H9 (cell line): ENCODE measurements at regions not wholly inside any gene's neighbourhood (a gene's known extent, or its start where the extent isn't known, plus 50 kb on each side); places are given as distances from the start of the nearest gene placed in this dataset.

Experiments
- DNase-seq: peaks from one replicate; pipeline ENCODE4 v3.0.0-alpha.2; 2017
- H2AFZ ChIP-seq: one replicate; pipeline ENCODE4 v1.6.1; 2013; ENCODE audit warnings: mild to moderate bottlenecking, low read length, control low read depth, moderate library complexity
- H2AK5ac ChIP-seq: 2 replicates; pipeline ENCODE4 v1.6.1; 2013; ENCODE audit warnings: low read length, control low read depth, mixed read lengths; ENCODE audit not compliant: insufficient read length
- H2BK120ac ChIP-seq: one replicate; pipeline ENCODE4 v1.6.1; 2013; ENCODE audit warnings: low read depth, mild to moderate bottlenecking, low read length, control low read depth, inconsistent platforms; ENCODE audit not compliant: poor library complexity, severe bottlenecking
- H2BK12ac ChIP-seq: 2 replicates; pipeline ENCODE4 v1.6.1; 2013; ENCODE audit warnings: low read length, control low read depth, mixed read lengths, low read depth; ENCODE audit not compliant: insufficient read length
- H2BK15ac ChIP-seq: 2 replicates; pipeline ENCODE4 v1.6.1; 2013; ENCODE audit warnings: low read depth, low read length, control low read depth
- H2BK20ac ChIP-seq: one replicate; pipeline ENCODE4 v1.6.1; 2013; ENCODE audit warnings: low read depth, mild to moderate bottlenecking, low read length, control low read depth, inconsistent platforms; ENCODE audit not compliant: poor library complexity, severe bottlenecking
- H2BK5ac ChIP-seq: 2 replicates; pipeline ENCODE4 v1.6.1; 2013; ENCODE audit warnings: low read length, control low read depth, mixed read lengths; ENCODE audit not compliant: insufficient read length
- H3K14ac ChIP-seq: 2 replicates; pipeline ENCODE4 v1.6.1; 2013; ENCODE audit warnings: low read length, control low read depth; ENCODE audit not compliant: insufficient read depth
- H3K18ac ChIP-seq: 2 replicates; pipeline ENCODE4 v1.6.1; 2013; ENCODE audit warnings: low read depth, mild to moderate bottlenecking, mixed read lengths, low read length, control low read depth; ENCODE audit not compliant: insufficient read length
- H3K23ac ChIP-seq: 2 replicates; pipeline ENCODE4 v1.6.1; 2013; ENCODE audit warnings: low read length, control low read depth, mixed read lengths, low read depth; ENCODE audit not compliant: insufficient read length
- H3K23me2 ChIP-seq: 2 replicates; pipeline ENCODE4 v1.6.1; 2013; ENCODE audit warnings: low read depth, mild to moderate bottlenecking, mixed read lengths, low read length, control low read depth; ENCODE audit not compliant: insufficient read length, poor library complexity, severe bottlenecking
- H3K27ac ChIP-seq: 2 replicates; pipeline ENCODE4 v1.5.1; 2013; ENCODE audit warnings: low read length, control low read depth, mixed read lengths, low read depth; ENCODE audit not compliant: insufficient read length
- H3K27me3 ChIP-seq: 2 replicates; pipeline ENCODE4 v1.6.1; 2013; ENCODE audit warnings: low read length, control low read depth, inconsistent platforms; ENCODE audit not compliant: insufficient read depth
- H3K4ac ChIP-seq: 2 replicates; pipeline ENCODE4 v1.6.1; 2013; ENCODE audit warnings: low read depth, mild to moderate bottlenecking, control low read depth, inconsistent platforms, low read length, moderate library complexity
- H3K4me1 ChIP-seq: 2 replicates; pipeline ENCODE4 v1.6.1; 2013; ENCODE audit warnings: low read length, control low read depth, inconsistent platforms; ENCODE audit not compliant: insufficient read depth
- H3K4me2 ChIP-seq: 2 replicates; pipeline ENCODE4 v1.6.1; 2013; ENCODE audit warnings: low read length, control low read depth, mixed read lengths; ENCODE audit not compliant: insufficient read length, insufficient read depth
- H3K56ac ChIP-seq: 2 replicates; pipeline ENCODE4 v1.6.1; 2013; ENCODE audit warnings: low read depth, mild to moderate bottlenecking, mixed read lengths, low read length, control low read depth; ENCODE audit not compliant: insufficient read length
- H3K79me1 ChIP-seq: 2 replicates; pipeline ENCODE4 v1.6.1; 2013; ENCODE audit warnings: low read depth, mild to moderate bottlenecking, moderate library complexity, low read length, control low read depth, inconsistent platforms; ENCODE audit not compliant: insufficient read depth, poor library complexity, severe bottlenecking
- H3K79me2 ChIP-seq: 2 replicates; pipeline ENCODE4 v1.6.1; 2013; ENCODE audit warnings: low read length, control low read depth, inconsistent platforms; ENCODE audit not compliant: insufficient read depth
- H3K9ac ChIP-seq: 2 replicates; pipeline ENCODE4 v1.6.1; 2013; ENCODE audit warnings: low read length, control low read depth, mixed read lengths; ENCODE audit not compliant: insufficient read length; ENCODE audit errors: extremely low read depth
- H3K9me3 ChIP-seq: one replicate; pipeline ENCODE4 v1.6.1; 2013; ENCODE audit warnings: low read depth, low read length, inconsistent platforms; ENCODE audit not compliant: control insufficient read depth
- H3T11ph ChIP-seq: one replicate; pipeline ENCODE4 v1.6.1; 2013; ENCODE audit warnings: mild to moderate bottlenecking, low read length, control low read depth, inconsistent platforms
- H4K20me1 ChIP-seq: one replicate; pipeline ENCODE4 v1.6.1; 2013; ENCODE audit not compliant: control insufficient read depth, insufficient read length, insufficient read depth
- H4K5ac ChIP-seq: 2 replicates; pipeline ENCODE4 v1.6.1; 2013; ENCODE audit warnings: low read depth, mild to moderate bottlenecking, mixed read lengths, low read length, control low read depth; ENCODE audit not compliant: insufficient read length
- H4K8ac ChIP-seq: replicated peaks from 2 replicates; pipeline ENCODE4 v1.6.1; 2013; ENCODE audit warnings: low read length, control low read depth, mixed read lengths, low read depth; ENCODE audit not compliant: insufficient read length
- H4K91ac ChIP-seq: 2 replicates; pipeline ENCODE4 v1.6.1; 2013; ENCODE audit warnings: low read depth, mild to moderate bottlenecking, moderate library complexity, mixed read lengths, low read length, control low read depth; ENCODE audit not compliant: insufficient read length
- H3K27ac Mint-ChIP-seq, 3 experiments: 2 replicates in 2 of 3; 3 replicates in 1 of 3; pipeline ENCODE4 v1.8.0; 2020 to 2021; ENCODE audit warnings: mixed read lengths in 3 of 3, mild to moderate bottlenecking in 1 of 3, moderate library complexity in 1 of 3
- H3K27me3 Mint-ChIP-seq: 2 replicates; pipeline ENCODE4 v1.8.0; 2021; ENCODE audit warnings: low read depth, mild to moderate bottlenecking, moderate library complexity, mixed read lengths
- H3K36me3 Mint-ChIP-seq, 3 experiments: 2 replicates in 2 of 3; 3 replicates in 1 of 3; pipeline ENCODE4 v1.8.0; 2020 to 2021; ENCODE audit warnings: low read depth in 3 of 3, mixed read lengths in 3 of 3; ENCODE audit not compliant: insufficient read depth in 1 of 3
- H3K4me1 Mint-ChIP-seq, 2 experiments: 2 replicates each; pipeline ENCODE4 v1.8.0; 2020; ENCODE audit warnings: mixed read lengths in 2 of 2
- H3K4me3 Mint-ChIP-seq, 2 experiments: 2 replicates in 1 of 2; 3 replicates in 1 of 2; pipeline ENCODE4 v1.8.0; 2020 to 2021; ENCODE audit warnings: mild to moderate bottlenecking in 2 of 2, mixed read lengths in 2 of 2, moderate library complexity in 1 of 2
- H3K9me3 Mint-ChIP-seq, 2 experiments: 2 replicates in 1 of 2; 3 replicates in 1 of 2; pipeline ENCODE4 v1.8.0; 2020; ENCODE audit warnings: mild to moderate bottlenecking in 2 of 2, mixed read lengths in 2 of 2, moderate library complexity in 1 of 2
- CTCF ChIP-seq: fragments of 200-600 bp; sonication (generic); conservative IDR thresholded peaks from 3 replicates; pipeline ENCODE4 v1.8.0; 2021; ENCODE audit warnings: antibody characterized with exemption, mild to moderate bottlenecking
- WGBS: extraction: QIAGEN DNeasy Blood & Tissue Kit; methylation state at CpG from one replicate; pipeline ENCODE4 v1.1.7; 2013; ENCODE audit warnings: missing lambda C conversion rate, low lambda C conversion rate, mixed read lengths; ENCODE audit not compliant: insufficient read length; ENCODE audit errors: extremely low coverage; 5-methylcytosine and 5-hydroxymethylcytosine counted together

GRCh38 chr17:72531729-72532128 lies 410.9 kb downstream of the SOX9 start:
- Mint-ChIP-seq H3K27me3 (no peaks in the 10 kb centered on the region; the same call in 1 of the 2 replicates), H3K36me3 (peaks cover 0 to 10% (median 5%) of the 10 kb centered on the region in 3 experiments; a peak in 4 of 7 replicates), H3K4me1 (peaks cover 0 to 8% of the 10 kb centered on the region in 2 experiments; a peak in 2 of 4 replicates), H3K4me3 (no peak overlapping the region), H3K9me3 (peaks cover 6 to 11% of the 10 kb centered on the region in 2 experiments), H3K27ac (no peak overlapping the region)
- Histone ChIP-seq H3K23me2 (no peaks in the 10 kb centered on the region), H3K79me2 (no peaks in the 10 kb centered on the region), H3K9me3 (no peaks in the 10 kb centered on the region), H4K8ac (no peak overlapping the region), H3K4me1 (no peaks in the 10 kb centered on the region), H3K56ac (no peak overlapping the region), H3K18ac (no peak overlapping the region), H3K79me1 (no peaks in the 10 kb centered on the region), H2BK5ac (no peak overlapping the region), H2BK20ac (no peak overlapping the region), H4K20me1 (no peaks in the 10 kb centered on the region), H4K5ac (no peak overlapping the region), H3K23ac (no peak overlapping the region), H2AK5ac (no peak overlapping the region), H4K91ac (no peak overlapping the region), H3K27me3 (no peaks in the 10 kb centered on the region), H3K14ac (no peak overlapping the region), H2BK15ac (no peak overlapping the region), H3T11ph (no peak overlapping the region), H2BK12ac (no peak overlapping the region), H3K4ac (no peak overlapping the region), H3K4me2 (no peak overlapping the region), H3K27ac (no peak overlapping the region), H3K9ac (no peak overlapping the region), H2BK120ac (no peak overlapping the region), H2AFZ (no peak overlapping the region)
- no peak for TF ChIP-seq CTCF
- WGBS: no CpG with 5 or more reads among the region's 6 CpGs
- DNase-seq: no peak
